HG03159 (cell line): ENCODE measurements at regions not wholly inside any gene's neighbourhood (a gene's known extent, or its start where the extent isn't known, plus 50 kb on each side); places are given as distances from the start of the nearest gene placed in this dataset.

Experiments
- ATAC-seq: cut with Tn5 transposase; IDR thresholded peaks from one replicate; pipeline ENCODE4 v1.9.1; 2021; ENCODE audit warnings: mild to moderate bottlenecking, moderate library complexity; ENCODE audit not compliant: unreplicated experiment

- ATAC-seq = no peak
Observed at GRCh38 chr5:73295447-73295846, 122.5 kb downstream of the TMEM174 start.

- no peak for ATAC-seq
Observed at GRCh38 chr5:73292816-73293459, 119.9 kb downstream of the TMEM174 start.

- no peak for ATAC-seq
Observed at GRCh38 chr5:73291873-73292272, 118.9 kb downstream of the TMEM174 start.

- ATAC-seq = no peak
Observed at GRCh38 chr5:73290242-73290641, 117.2 kb downstream of the TMEM174 start.

- no peak for ATAC-seq
Observed at GRCh38 chr5:73288803-73289720, 116.1 kb downstream of the TMEM174 start.

- ATAC-seq = no peak
Observed at GRCh38 chr5:73286896-73287295, 113.9 kb downstream of the TMEM174 start.

GRCh38 chr5:73284985-73285384 lies 112.0 kb downstream of the TMEM174 start:
- no peak for ATAC-seq

- ATAC-seq = no peak
Observed at GRCh38 chr5:73284220-73284795, 111.3 kb downstream of the TMEM174 start.

- no peak for ATAC-seq
Observed at GRCh38 chr5:73282923-73283322, 109.9 kb downstream of the TMEM174 start.

GRCh38 chr5:73282383-73282782 lies 109.4 kb downstream of the TMEM174 start:
- ATAC-seq = no peak

GRCh38 chr5:73280821-73281746 lies 108.1 kb downstream of the TMEM174 start:
- no peak for ATAC-seq

GRCh38 chr5:73280386-73280785 lies 107.4 kb downstream of the TMEM174 start:
- ATAC-seq = no peak

GRCh38 chr5:73279805-73280204 lies 106.8 kb downstream of the TMEM174 start:
- no peak for ATAC-seq

GRCh38 chr5:73278693-73279092 lies 105.7 kb downstream of the TMEM174 start:
- ATAC-seq = no peak

GRCh38 chr5:73274881-73275663 lies 102.1 kb downstream of the TMEM174 start:
- ATAC-seq = no peak

- ATAC-seq = no peak
Observed at GRCh38 chr5:73274121-73274520, 101.1 kb downstream of the TMEM174 start.

- ATAC-seq = no peak
Observed at GRCh38 chr5:73273379-73274050, 100.5 kb downstream of the TMEM174 start.

GRCh38 chr5:73272351-73272750 lies 99.4 kb downstream of the TMEM174 start:
- ATAC-seq = no peak

- ATAC-seq = no peak
Observed at GRCh38 chr5:73268826-73269225, 95.8 kb downstream of the TMEM174 start.
